ENCODE measurements at regions not wholly inside any gene's neighbourhood (a gene's known extent, or its start where the extent isn't known, plus 50 kb on each side); places are given as distances from the start of the nearest gene placed in this dataset.

DNA sequence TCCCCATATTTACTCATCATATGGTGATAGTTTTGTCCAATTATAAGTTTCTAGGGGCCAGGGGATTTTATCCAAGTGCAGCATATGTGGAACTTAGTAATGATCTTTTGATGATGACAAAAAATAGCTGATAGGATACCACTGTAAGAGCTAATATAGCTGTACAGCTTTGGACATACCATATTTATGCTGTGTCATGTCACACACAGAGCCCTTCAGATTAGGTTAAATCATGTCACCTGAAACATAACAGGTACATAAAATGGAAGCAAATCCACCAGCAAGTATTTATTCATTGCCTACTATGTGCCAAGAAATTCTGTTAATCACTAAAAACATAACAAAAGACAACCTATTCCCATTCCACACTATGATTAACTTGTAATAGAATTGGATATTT, 82.8 kb upstream of the IPO9 start:
- DNase-seq (ENCODE audit: low read depth in 2 of 2), result no peak

DNA sequence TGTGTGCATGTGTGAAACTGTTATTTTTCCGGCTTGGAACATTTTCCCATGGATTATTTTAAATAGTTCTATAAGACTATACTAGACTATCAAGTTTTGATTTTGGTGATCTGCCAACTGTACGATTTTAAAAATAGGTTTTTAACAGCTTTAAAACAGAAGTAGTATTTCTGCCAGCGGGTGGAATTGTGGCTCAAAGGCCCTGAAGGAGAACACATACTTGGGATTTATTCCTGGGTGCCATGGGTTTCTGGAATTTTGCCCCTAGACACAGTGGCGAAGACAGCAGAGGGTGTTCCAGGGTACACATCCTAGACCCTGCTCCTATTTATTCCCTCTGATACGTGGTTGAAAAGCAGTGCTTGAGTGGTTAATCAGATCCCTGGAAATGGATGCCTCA, 81.7 kb upstream of the IPO9 start:
- no peak for DNase-seq (ENCODE audit: low read depth in 2 of 2)

DNA sequence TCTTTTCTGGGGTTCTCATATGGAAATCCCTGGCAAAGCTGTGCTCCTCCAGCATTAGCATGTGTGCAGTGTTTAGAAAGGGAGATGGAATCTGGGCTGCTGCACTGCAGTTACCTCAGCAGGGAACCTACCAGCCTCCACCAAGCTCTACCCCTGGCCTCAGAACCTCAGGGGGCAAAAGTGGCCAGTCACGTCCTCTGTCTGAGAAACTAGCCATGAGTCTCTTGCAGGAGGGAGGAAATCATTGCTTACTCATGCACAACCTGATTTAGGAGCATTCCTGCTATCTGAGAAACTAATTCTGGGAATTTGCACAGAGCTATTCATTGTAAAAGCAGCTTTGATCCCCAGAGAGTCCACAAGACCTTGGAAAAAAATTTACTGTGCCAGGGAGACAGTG, 80.6 kb upstream of the IPO9 start:
- DNase-seq (ENCODE audit: low read depth in 2 of 2), result no peak

DNA sequence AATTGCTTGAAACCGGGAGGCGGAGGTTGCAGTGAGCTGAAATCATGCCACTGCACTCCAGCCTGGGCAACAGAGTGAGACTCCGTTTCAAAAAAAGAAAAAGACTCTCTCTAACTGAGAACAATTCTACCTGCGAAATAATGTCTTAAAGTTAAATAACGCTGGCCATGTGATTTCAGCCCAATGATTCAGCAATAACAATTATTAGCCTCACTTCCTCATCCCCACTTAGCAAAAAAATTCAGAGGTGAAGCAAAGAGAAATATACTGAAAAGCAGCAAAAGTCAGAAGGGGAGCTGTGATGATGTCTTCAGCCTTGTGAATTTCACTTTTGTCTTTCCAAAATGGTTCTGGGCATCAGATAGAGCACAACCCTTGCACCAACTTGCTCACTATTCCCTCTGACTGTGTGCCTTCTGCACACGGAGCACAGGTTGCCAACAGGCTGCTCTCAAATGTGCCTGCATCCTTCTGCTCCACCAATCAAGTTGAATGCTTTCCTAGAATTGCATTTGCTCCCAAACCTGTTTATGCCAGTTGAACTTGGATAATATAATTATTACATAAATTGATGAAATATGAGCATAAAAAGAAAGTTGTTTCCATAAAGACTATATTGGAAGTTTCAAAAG, 79.8 kb upstream of the IPO9 start:
- no peak for DNase-seq (ENCODE audit: low read depth in 2 of 2)

DNA sequence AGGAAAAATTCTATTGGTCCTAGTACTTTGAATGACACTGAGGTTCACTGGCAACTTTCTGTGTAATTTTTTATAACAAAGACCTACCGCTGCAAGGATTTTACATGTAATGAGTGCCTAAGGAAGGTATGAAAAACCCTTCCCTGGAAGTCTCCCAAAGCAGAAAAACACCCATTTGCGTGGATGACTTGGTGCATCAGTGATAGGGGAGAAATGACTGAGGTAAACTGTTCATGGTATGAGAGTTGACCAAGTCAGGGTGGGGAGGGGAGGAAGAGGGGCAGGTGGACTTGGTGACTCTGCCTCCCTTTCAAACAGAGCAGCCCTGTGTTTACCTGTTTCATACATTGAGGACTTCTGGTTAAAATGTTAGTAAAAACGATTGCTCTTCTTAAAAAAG, 78.8 kb upstream of the IPO9 start:
- no peak for DNase-seq (ENCODE audit: low read depth in 2 of 2)

DNA sequence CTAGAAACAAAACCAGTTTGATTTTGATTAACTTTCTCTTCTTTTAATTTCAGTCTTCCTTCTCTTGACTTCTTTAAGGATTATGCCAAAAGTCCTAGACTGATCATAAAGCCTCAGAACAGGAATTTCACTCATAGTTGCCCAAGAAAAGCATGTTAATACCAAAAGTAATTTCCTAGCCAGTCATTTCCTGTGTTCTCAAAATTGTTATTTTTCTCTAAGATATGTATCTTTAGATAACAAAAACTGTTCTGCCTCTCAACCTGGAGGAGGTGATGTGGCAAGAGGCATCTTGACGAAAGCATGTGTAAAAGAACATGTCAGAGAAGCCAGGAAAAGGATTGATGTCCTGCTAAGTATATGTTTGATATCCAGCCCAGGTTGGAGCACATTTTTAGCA, 78.0 kb upstream of the IPO9 start:
- no peak for DNase-seq (ENCODE audit: low read depth in 2 of 2)

DNA sequence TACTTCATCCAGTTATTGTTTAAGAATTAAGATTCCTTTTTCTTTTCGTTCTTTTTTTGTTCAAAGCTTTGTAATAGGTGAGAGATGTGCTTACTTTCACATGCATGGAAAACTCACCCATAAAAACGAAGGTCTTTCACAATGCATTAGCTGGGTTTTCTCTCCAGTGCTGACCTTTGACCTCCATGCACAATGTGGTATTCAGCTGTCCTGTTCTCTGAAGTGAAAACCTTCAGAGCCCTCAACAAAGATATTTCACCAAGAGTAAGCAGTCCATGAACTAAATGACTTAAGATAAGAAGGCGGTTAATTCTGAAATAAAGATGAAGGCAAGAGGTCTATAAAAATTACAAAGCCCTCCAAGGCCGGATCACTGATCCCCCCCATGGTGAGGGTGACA, 77.1 kb upstream of the IPO9 start:
- DNase-seq (ENCODE audit: low read depth in 2 of 2), result no peak

DNA sequence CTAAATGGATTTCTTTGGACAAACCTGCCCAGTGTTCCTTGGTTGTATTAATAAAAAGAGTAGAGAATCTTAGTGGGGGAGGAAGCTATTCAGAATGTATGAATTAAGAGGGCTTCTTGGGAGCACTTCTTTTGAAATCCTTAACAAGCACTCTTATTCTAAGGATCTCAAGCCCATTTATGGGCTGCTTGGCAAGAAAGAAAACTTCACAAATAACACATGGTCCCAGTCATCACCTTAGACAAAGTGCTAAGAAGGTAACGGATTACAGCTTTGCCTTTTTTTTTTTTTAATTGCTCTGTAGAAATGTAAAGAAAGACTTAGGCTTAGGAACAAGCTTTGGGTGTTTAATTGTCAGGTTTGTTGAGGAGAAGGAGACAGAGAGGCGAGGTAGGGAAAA, 76.6 kb upstream of the IPO9 start:
- DNase-seq (ENCODE audit: low read depth in 2 of 2), result no peak

DNA sequence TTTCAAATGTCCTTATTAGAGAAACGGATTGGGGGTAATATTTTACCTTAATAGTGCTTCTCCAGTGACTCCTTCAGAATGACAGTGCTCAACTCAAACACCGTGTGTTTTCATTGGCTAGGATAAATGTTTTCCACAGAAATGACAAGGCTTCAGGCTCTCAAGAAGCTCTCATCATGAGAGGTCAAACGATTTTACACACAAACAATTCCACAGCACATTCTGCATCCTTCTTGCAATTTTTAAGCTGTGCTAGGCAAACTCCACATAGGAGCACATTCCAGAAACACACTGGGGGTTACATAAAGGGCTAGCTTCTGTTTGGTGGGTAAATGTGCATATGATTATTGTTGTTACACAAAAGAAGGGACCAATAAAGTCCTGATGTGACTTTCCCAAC, 75.5 kb upstream of the IPO9 start:
- no peak for DNase-seq (ENCODE audit: low read depth in 2 of 2)

DNA sequence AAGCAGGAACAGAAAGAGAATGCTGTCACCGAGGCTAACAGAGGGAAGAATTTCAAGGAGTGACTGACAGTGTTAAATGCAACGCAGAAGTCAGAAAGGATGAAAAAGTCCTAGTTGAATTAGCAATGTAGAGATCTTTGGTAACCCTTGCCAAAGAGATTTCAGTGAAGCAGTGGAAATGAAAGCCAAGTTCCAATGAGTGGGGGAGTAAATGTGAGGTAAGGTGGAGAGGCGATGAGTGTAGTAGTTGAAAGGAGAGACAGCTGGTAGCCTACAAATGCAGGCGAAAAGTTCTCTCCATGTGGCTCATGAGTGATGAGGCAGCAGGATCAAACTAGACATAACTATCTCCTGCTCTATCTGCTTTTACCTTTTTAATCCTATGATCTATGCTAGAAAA, 74.6 kb upstream of the IPO9 start:
- DNase-seq (ENCODE audit: low read depth in 2 of 2), result no peak

DNA sequence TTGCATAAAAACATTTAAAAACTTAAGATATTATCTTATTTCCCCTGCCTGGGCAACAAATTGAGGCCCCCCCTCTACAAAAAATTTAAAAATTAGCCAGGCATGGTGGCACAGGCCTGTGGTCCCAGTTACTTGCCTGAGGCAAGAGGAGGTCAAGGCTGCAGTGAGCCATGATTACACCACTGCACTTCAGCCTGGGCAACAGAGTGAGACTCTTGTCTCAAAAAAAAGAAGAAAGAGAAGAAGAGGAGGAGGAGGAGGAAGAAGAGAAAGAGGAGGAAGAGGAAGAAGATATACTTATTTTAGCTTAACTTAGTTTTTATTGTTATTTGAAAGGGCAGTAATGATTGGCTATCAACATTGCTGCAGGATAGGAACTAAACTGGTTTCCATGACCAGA, 73.8 kb upstream of the IPO9 start:
- DNase-seq (ENCODE audit: low read depth in 2 of 2), result no peak

DNA sequence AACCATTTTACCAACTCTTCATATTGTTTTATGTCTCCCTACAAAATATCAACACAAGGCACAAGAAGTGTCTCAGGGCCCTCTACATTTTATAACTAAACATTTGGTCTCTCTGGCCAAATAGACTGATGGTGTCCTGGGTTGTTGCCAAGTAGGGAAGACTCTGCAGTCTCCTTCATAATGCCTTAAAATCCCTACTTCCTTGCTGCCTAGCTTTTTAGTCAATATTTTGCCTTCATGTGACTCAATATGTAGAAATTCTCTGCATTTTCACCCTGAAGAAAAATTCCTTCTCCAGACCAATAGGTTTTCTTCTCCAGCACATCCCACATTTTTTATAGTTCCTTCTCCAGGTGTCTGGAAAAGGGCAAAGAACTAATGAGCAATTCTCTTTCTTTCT, 72.6 kb upstream of the IPO9 start:
- no peak for DNase-seq (ENCODE audit: low read depth in 2 of 2)

DNA sequence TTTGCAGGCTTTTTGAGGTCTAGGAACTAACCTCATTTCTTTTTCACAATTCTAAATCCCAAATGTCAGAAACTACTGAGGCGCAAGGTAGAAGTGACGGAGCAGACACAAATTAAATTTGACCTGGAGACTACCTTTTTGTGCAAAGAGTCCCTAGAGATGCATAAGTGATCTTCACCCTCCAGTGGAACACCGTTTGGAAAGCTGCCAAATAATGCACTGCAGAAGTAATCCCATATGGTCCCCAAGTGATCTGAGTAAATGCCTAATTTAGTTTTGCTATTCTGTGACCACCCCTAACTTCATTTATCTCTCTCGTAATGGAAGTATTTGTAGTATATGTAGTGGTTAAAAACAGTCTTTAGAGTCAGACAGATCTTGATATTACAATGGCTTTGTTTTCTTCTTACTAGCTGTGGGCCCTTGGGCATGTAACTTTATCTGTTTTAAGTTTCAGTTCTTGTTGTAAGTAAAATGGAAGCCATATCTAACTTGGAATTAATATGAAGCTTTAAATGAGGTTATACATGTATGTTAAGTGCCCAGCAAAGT, 70.4 kb upstream of the IPO9 start:
- DNase-seq (ENCODE audit: low read depth in 2 of 2), result no peak

DNA sequence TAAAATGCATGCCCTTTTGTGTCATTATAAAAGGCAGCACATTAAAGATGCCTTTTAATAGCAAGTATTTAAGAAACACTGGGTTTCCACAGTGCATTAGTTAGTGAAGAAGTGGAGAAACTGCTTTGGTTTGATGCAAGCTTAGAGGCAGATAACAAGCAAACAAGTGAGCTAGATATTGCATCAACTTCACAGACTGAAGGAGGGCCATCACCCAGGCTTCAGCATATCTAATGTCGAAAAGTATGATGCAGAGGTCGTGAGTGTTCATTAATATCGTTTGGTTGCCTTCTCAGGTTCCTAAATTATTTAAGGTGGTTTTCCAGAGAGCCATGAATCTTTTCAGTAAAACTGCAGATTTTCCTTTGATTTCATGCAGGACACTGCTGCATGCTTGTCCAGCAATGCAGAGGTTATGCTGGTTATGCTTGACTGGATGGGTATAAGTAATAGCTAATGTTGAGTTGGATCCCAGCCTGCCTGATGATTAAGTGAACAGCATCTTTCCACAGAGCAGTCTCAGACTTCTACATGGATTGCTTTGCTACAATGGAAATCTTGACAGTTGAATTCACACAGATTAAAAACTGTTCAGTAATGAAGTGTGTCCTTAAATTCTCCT, 69.7 kb upstream of the IPO9 start:
- no peak for DNase-seq (ENCODE audit: low read depth in 2 of 2)

DNA sequence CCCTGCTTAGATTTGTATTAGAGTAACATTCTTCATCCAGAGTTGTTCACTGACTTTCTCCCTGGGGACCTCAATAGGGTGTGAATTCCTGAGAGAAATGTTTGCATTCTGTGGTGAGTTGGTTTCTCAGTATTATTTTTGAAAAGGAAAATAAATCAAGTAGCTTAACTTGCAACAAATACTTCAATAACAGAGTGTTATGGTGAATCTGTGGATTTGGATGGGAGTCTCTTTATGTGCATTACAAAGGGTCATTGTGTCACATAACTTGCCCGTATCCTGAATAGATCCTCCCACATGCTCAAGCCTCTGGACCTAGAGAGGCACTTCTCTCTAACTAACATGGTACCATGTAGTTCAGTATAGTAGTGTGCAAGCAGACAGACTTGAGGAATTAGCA, 68.4 kb upstream of the IPO9 start:
- no peak for DNase-seq (ENCODE audit: low read depth in 2 of 2)

DNA sequence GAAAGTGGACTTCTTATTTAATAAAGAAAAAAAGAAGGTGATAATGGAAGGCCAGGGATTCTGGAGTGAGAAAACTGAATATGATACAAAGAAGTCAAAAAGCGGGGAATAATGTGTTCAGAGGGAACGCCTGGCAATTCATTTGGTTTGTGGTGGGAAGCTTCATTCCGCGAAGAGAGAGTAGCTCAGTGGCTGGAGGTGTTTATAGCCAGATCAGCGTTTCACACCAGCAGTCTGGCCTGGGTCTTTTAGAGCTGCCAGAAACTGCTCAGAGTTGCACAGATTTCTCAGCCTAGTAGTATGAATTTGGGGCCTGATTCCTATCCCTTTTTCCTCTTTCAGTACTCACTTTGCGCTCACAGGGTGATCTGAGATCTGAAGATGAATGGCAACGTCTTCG, 67.8 kb upstream of the IPO9 start:
- no peak for DNase-seq (ENCODE audit: low read depth in 2 of 2)

DNA sequence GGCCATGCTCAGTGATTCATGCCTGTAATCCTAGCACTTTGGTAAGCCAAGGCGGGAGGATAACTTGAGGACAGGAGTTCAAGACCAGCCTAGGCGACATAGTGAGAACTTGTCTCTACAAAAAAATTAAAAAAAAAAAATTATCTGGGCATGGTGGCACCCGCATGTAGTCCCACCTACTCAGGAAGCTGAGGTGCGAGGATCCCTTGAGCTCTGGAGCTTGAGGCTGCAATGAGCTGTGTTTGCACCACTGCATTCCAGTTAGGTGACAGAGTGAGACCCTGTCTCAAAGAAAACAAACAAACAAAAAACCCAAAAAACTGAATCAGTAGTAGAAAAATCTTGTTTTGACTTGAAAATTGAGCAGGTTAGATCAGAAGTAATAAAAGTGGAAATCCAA, 67.1 kb upstream of the IPO9 start:
- no peak for DNase-seq (ENCODE audit: low read depth in 2 of 2)

DNA sequence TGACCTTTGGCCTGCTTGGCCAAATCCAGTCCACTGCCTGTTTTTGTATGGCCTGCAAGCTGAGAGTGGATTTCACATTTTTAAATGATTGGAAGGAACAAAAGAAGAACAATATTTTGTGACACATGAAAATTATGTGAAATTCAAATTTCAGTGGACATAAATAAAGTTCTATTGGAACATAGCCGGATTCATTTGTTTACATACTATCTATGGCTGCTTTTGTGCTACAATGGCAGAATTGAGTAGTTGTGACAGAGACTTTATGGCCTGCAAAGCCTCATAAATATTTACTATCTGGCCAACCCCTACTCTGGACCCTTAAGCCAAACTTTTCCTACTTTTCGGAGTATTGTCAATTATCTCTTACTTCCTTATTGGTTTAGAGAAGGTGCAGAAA, 66.6 kb upstream of the IPO9 start:
- DNase-seq (ENCODE audit: low read depth in 2 of 2), result no peak

DNA sequence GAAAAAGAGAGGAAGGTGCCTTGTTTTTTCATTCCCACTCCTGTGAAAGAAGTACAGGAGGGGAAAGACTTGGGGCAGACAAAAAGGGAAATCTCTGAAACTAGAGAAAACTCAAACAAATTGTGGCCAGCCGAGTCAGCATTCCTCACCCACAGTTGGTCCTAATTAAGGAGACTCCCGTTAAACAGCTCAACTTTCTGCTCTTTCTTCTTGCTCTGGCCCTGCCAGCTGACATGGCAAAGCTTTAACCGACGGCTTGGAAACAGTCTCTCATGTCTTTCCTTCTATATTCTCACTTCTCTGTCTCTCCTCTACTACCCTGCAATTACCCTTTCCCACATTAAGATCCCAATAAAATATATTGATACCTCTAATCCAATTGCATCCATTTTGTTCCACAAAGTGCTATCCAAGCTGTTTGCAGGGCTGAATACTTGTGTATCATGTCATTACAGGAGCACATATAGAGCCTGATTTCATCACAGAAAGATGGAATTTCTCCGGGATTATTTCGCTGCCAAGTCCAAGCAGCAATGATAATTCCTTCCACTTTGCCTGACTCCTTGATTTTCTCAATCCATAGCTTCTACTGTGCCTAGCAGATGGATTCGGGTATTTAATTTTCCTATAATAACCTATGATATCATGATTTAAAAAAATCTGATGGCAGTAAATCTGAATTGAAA, 65.4 kb upstream of the IPO9 start:
- DNase-seq (ENCODE audit: low read depth in 2 of 2), result no peak

DNA sequence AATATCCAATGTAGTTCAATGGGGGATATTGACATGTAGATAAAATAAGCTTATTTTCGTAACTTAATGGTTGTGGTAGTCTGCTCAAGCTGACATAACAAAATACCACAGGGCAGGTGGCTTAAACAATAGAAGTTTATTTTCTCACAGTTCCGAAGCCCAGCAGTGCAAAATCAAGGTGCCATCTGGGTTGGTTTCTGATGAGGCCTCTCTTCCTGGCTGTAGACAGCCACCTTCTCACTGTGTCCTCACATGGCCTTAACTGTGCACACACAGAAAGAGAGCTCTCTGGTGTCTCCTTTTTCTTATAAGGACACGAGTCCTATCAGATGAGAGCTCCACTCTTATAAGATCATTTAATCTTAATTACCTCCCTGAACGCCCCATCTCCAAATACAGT, 64.8 kb upstream of the IPO9 start:
- DNase-seq (ENCODE audit: low read depth in 2 of 2), result no peak

DNA sequence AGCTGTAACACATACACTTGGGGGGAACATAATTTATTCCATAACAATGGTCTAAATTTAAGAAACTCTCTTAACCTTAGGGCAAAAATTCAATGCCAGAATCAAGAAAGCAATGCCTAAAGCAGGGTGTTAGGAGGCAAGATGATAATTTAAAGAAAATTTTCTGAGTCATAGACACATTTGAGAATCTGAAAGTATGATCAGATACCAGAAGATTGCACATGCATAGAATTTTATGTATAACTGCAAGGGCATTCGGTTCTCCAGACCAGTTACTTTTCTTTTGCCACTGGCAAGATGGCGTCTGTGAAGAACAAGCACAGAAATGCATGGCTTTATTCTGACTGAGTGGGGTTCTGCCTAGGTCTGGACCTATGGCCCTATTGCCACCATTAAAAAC, 64.4 kb upstream of the IPO9 start:
- no peak for DNase-seq (ENCODE audit: low read depth in 2 of 2)

DNA sequence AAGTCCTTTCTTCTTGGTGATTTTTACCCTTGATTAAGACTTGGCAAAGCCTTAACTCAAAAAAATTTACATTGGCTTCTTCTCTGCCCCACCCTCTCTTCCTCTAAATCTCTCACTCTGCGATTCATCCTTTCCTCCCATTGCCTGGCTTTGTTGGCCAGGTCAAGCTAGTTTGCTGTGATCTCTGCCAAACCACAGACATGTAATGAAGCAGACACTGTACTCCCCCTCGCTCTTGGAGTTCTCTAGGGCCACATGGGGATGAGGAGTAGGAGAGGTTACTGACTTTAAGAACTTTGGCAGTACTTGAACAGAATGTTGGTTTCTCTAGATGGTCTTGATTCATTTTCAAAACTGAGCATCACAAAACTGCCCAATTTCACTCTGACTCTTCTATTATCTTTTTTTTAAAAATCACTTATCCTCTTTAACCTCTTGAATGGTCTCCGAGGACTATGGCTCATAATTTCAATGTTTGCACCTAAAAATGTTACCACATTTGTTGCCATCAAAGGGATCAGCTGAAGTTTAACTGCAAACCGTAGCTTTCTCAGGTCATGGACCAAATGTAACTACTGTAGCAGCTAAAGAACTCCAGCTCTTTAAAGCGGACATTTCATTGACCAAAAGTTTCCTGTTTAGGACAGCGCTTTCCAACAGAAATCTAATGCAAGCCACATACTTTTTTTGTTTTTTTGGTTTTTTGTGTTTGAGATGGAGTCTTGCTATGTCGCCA, 62.7 kb upstream of the IPO9 start:
- no peak for DNase-seq (ENCODE audit: low read depth in 2 of 2)

DNA sequence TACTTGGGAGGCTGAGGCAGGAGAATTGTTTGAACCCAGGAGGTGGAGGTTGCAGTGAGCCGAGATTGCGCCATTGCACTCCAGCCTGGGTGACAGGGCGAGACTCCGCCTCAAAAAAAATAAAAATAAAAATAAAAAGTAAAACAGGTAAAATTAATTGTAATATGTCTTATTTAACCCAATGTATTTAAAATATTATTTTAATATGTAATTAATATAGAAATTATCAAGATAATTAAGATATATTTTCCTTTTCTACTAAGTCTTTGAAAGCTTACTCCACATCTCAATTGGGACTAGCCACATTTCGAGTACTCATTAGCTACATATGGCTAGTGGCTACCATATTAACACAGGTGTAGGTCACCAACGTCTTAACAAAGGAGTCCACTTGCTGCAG, 61.6 kb upstream of the IPO9 start:
- DNase-seq (ENCODE audit: low read depth in 2 of 2), result no peak

Data from stimulated activated CD8-positive, alpha-beta memory T cell treated with anti-CD3 and anti-CD28 coated beads, Interleukin-2, amount 100 ng/mL, for 1 hour (primary cell).